NCI-H2171 (cell line): ENCODE measurements at regions not wholly inside any gene's neighbourhood (a gene's known extent, or its start where the extent isn't known, plus 50 kb on each side); places are given as distances from the start of the nearest gene placed in this dataset.
"Not testable (repeated sequence)": the region's sequence is repeated elsewhere in the genome, so short reads cannot be mapped to it uniquely, and the experiment has no call there.

Experiments used
- DNase-seq: peaks from one replicate; lab custom pipeline; 2025; lab: John Stamatoyannopoulos, UW

DNA sequence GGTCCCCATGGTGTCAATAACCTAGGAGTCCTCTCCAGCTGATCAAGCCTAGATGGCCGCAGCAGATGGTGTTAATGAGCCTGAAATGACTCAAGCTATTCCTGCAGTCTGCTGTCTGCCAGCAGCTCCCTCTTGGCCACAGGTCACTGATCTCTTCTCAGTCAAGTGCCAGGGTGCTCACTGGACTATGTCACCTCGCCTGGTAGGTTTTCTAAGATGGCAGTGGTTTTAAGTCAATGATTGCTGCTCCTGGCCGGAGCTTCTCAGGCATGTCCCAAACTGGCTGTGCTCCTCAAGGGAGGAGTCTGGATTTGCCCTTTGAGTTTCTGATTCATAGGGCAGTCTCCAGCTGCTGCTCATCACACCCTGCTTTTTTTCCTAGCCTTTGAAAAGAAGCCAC, 58.6 kb upstream of the SHISA6 start:
- DNase-seq, result no peak

DNA sequence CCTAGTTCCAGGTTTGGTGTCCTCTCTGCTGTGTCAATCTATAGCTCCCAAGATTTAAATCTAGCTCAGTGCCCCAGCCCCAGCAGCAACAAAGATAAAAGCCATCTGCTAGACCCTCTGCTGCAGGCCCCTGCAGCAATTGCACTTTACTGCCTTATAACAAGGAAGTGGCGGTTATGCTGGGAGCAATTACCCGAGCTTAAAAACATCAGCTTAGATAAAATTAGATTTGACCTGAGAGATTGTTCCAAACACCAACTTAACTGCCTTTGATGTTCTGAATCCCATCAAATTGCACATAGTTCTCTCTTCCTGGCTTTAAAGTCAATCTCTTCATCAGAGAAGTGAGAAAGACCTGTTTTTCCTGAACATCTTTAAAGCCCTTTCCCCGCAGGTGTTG, 62.4 kb upstream of the SHISA6 start:
- no peak for DNase-seq

DNA sequence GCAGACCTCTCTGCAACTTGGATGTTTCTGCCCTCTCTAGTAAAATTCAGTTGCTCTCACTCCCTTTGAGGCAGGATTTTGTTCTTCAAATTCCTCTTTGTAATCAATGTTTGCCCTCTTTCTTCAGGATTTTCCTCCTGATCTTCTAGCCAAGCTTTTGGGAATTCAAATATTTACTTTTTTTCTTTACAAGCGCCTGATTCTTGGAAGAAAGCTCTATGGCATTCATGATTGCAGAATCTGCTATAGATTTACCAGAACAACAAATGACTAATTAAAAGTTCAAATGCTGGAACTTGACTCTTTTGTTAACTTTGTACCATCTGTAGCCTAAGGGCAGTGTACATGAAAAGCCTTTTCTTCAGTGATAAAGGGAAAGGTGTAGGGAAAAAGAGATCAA, 63.7 kb upstream of the SHISA6 start:
- no peak for DNase-seq

DNA sequence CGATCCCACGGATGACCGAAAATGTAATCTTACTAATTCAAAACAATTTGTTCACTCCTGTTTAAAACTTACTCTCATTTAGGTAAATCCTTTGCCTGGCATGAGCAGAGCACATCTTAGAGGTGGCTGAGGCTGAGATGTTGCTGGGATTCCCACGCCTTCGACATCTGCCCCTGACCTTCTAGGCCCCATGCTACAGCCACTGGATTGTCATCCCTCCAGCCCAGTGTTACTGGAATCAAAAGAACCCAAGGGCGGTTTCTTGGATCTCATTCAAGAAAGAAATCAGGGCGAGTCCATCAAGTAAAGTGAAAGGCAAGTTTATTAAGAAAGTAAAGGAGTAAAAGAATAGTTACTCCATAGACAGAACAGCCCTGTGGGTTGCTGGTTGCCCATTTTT, 64.5 kb upstream of the SHISA6 start:
- DNase-seq, result no peak

DNA sequence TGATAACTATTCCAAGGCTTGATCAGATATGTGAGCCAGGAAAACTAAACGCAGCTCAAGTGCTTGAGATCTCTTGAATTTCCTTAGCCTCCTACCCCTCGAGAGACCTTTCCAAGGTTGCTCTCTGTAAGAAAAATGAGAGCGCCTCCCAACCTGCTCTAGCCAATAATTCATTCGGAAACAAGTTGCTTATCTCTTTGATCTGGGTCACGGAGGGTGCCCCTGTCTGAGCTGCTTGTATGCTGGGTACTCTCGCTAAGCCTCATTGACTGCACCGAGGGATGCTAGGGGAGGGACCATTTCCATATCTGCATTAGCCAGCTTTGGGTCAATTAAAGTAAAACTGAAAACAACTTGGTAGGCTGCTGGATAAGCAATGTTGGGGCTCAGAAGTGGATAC, 70.1 kb upstream of the SHISA6 start:
- DNase-seq, result no peak

DNA sequence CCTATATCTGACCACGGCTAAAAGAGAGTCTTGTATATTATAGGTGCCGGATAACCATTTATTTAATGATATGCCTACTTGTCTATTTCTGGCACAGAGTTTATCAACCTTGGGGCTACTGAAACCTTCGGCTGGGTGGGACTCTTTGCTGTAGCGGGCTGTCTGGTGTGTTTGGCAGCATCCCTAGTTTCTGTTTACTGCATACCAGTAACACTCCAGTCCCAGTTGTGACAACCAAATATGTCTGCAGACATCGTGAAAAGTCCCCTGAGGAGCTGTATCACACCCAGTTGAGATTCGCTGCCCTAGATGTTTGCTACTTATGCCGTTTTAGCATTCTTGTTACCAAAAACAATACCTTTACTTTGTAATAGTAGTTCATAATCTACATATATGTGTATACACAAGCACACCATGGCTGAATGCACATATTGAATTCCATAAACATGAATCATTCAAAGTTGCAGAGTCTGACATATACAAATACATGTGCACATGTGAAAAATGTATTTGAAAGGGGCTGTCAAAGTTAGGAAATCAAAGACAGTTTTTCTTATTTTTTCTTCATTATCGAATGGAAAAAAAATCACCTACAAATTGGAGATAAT, 89.1 kb upstream of the SHISA6 start:
- DNase-seq, result no peak

DNA sequence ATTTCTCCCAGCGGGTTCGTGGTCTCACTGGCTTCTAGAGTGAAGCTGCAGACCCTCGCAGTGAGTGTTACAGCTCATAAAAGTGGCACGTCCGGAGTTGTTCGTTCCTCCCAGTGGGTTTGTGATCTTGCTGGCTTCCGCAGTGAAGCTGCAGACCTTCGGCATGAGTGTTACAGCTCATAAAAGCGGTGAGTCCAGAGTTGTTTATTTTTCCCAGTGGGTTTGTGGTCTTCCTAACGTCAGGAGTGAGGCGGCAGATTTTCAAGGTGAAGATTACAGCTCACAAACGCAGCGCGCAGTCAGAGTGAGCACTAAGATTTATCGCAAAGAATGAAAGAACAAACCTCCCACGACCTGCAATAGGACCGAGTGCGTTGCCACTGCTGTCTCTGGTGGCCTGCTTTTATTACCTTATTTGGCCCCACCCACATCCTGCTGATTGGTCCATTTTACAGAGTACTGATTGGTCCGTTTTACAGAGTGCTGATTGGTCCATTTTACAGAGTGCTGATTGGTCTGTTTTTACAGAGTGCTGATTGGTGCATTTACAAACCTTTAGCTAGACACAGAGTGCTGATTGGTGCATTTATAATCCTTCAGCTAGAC, 90.0 kb upstream of the SHISA6 start:
- not testable (repeated sequence) for DNase-seq

DNA sequence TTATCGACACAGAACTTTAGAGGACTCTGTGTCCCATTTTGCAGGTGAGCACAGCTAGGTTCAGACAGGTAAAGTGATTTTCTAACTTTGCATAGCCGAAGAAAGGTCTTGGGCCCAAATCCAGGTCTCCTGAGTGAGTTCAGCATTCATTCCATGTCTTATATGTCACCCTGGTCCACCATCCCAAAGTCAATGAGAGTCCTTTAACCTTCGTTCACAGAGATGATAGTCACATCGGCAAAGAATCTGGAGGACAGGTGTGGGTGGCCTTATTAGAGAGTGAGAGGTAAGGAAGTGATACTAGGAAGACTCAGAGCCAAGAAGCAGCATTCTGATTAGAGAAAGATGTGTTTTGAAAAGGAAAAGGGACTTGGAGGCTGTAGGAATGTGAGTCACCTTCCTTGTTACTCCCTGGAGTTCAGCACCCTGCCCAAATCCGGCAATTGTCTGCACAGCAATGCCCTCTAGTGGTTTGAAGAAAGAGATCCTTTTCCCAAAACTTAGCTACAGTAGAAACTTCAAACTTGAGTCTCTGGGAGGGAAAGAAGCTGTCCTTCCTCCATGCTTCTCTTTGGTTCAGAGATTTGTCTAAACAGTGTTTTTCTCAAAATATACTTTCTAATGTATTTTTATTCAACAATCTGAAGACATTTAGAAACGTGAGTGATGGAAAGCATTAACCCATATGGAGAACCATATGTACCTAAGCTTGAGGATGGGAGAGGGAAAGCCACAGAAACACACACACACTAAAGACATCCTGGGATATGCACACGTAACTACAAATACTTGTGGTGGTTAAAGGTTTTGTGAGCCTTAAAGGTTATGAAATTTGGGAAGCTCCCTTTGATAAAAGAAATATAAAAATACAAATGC, 96.4 kb upstream of the SHISA6 start:
- no peak for DNase-seq

DNA sequence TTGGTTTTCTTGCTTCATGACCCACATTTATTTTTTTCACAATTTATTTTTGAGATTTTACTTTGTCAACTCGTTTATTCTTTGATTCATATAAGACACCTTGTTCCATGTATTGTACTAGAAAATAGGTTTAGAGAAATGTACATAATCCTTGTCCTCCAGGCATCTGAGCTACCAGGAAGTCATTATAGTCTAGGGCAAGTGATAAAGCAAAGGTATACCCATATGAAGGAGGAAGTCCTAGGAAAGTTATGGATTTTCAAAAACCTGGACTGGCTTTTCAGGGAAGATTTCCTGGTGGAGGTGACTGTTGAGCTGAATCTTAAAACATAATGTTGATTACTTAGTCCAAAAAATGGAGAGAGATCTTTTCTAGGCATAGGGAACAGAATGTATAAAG, 98.8 kb upstream of the SHISA6 start:
- no peak for DNase-seq

DNA sequence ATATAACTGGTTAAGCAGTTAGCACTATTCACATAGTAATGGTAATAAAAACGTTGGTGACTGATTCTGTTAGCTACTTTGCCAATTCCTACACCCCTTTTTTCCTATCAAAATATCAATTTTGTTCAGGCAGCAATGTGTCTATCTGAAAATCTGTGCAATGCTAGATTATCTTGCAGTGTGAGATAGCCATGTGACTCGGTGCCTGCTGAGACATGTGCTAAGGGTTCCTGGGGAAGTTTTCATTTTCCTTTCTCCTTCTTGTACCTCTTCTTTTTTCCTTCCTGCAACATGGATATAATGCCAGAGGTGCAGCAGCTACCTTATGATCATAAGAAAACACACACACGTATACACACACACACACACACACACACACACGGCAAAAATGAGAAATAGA, 100.5 kb upstream of the SHISA6 start:
- DNase-seq, result no peak

DNA sequence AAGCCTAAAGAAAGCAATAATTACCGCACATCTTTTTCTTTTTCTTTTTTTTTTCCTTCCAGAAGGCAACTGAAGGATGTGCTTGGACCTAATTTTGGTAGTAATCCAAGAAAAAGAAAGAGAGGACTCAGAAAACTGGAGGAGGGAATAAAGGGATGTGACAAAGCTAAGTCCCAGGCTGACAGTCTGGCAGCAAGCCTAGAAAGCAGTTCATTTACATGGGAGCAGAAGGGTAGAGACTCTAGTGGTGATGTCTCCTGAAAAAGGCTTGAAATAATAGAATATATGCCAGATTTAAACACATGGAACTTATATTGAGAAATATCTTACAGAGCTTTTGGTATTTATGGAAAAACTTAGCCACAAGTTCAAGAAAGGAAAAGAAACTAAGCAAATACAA, 101.0 kb upstream of the SHISA6 start:
- DNase-seq, result no peak

DNA sequence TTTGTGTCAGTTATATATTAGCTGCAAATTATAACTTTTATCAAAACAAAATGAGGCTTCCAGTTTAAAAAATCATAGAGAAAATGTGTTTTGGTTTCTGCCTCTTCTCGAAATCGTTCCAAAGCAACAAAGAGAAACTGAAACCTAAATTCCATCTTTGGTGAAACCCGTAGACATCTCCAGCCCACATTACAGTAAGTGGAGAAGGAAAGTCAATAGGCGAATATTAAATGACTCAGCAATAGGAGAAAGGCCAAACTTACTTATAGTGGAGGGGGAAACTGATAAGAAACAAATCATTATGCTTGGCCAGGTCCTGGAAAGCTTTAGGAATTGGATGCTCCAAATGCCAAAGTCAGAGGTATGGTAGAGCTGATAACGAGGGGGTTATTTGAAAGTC, 103.0 kb upstream of the SHISA6 start:
- DNase-seq, result no peak

DNA sequence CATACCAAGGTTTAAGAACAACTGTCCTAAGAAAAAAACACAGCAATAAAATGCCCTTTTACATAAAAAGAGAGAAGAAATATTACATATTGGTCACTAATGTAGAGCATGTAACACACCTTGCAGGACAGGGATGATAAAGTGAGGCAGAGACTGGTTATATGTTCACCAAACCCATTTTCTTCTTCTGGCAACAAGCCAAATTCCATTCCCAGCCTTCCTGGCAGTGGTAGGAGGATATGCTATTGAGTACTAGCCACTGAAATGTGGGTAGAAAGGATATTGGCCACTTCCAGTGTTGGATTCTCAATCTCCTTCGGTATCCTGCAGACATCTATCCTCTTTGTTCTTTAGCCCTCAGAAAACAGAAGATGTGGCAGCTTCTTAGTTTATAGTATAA, 105.2 kb upstream of the SHISA6 start:
- no peak for DNase-seq

DNA sequence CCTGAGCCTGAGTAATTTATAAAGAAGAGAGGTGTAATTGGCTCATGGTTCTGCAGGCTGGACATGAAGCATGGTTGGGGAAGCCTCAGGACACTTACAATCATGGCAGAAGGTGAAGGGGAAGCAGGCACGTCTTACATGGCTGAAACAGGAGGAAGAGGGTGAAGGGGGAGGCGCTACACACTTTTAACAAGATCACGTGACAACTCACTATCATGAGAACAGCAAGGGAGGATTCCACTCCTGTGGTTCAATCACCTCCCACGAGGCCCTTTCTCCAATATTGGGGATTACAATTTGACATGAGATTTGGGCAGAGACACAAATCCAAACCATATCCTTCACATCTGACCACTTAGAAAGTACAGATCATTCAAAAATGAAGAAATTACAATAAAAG, 110.6 kb upstream of the SHISA6 start:
- DNase-seq, result no peak

DNA sequence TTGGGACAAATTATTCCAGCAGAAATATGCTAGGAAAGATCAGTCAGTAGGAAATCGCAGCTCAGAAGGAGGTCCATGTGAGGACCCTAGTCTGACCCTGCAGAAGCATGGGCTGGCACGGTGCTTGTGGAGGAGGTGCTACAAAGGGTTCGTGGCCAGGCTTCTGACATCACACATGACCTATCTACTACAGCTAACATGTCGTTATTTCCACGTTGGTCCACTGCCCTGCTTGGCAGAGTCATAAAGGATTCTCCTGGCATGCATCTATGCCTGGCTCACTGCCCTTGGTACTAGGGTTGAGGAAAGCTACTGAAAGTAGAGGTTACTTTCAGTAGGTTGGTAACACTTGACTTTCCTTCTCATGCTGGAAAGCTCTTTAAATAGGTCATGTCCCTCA, 118.1 kb upstream of the SHISA6 start:
- no peak for DNase-seq

DNA sequence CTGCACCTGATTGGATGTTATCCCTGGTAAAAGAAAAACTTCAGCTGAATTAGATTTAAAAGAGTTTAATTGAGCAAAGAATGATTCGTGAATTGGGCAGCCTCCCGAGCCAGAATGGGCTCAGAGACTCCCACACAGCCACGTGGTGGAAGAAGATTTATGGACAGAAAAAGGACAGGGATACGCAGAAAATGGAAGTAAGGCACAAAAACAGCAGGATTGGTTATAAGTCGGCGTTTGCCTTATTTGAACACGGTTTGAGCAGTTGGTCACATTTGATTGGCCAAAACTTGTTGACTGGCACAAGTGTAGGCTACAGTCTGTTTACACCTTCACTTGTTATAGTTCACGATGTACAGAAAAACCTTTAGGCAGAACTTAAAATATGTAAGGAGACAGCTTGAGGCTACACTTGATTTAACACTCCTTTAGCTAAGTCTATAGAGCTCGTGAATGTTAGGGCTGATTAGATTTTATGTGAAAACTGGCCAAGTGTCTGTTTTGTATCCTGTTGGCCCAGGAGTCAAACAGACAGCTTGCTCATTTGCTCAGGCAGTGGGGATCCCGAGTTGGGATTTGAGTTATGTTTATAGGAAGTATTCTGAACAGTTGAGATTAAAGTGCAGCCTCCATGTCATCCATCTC, 119.5 kb upstream of the SHISA6 start:
- DNase-seq, result no peak

DNA sequence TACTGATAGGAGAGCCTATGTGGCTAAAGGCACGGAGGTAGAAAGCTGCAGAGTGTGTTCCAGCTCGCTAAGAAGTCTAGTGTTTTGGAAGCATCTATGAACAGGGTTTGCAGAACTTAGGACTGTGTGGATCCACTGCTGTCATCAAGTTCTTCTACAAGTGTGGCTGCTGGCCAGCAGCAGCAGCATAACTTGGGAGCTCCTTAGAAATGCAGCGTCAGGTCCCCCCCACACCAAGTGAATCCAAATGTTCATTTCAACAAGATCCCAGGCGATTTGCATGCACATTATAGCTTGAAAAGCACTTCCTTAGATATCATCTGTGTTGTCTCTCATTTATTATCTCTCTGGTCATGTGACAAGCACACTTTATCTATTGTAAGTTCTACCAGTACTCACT, 131.9 kb upstream of the SHISA6 start:
- no peak for DNase-seq

DNA sequence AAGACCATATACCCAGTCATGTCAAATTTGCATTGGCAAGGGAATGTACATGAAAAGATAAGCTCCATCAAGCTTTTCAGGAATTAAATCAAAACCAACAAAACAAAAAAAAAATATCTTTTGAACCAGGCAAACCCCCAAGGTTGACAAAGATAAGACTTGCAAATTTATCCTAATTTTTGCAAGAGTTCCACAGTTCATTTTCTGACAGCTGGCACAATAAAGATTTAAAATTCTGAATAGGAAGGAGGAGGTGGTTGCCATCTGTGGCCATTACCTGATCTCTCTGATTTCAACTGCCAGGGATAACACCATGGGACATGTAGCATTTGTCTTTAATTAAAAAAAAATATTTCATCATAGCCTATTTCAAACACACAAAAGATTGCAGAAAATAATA, 135.9 kb upstream of the SHISA6 start:
- DNase-seq, result no peak

DNA sequence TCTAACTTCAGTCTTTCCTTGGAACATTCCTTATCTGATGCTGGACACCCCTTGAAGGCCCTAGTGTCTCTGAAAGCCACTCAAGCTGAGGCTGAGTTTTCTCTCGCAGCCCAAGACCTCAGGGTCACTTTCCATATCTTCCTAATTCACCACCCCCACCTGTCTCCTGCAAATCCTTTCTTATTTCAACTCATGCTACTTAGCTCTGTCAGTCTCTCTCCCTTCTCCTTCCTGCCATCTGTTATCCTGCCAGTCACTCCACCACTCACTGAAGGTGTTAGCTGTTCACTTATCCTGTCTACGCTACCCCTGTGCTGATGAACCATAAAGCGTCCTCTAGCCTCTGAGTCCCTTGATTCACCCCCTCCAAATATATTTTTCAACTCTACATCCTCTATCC, 143.9 kb upstream of the SHISA6 start:
- DNase-seq, result no peak

DNA sequence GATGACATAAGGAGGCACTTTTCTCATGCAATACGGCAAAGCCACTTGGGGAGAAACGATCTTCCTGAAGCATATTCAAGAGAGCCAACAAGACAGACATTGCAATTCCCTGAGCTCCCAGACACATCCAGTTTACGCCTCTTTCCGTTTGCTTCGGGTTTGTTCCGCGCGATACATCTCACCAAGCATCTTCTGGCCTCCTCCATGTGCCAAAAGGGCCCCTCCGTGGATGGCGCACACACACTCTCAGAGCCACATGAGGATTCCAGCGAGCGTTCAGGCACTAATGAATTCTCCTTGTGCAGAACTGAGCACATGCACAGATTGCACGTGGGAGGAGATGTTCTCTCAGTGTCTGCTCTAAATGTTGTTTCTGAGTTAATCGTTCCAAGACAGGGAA, 146.7 kb upstream of the SHISA6 start:
- DNase-seq, result no peak

DNA sequence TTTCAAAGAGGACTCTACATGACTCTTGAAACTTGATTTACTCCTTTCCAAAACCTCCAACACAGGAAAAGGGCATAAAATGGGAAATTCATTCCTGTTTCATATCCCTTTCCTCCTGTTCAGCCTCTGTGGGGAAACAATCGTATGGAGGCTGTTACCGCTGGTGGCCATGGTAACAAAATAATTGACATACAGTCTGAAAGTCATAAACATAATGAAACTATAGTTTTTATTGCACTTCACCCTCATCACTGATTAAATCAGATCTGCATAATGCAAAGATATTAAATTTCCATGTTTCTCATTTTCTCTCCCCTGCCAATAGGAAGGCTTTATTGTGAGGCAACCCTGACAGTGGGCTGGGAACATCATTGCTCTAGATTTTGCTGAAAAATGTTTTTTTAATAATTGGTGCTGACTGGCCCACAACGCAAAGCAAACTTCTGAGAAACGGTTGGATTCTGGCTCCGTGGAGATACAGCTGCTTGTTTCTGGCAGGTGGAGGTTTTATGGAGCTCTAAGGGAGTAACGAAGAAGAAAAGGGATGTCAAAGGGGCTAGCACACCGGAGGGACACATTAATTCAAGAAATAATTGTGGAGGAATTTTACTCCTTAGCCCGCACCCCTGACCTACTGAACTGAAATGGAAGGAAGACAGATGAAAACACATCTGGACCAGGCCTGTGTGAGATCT, 154.2 kb upstream of the SHISA6 start:
- DNase-seq, result no peak

DNA sequence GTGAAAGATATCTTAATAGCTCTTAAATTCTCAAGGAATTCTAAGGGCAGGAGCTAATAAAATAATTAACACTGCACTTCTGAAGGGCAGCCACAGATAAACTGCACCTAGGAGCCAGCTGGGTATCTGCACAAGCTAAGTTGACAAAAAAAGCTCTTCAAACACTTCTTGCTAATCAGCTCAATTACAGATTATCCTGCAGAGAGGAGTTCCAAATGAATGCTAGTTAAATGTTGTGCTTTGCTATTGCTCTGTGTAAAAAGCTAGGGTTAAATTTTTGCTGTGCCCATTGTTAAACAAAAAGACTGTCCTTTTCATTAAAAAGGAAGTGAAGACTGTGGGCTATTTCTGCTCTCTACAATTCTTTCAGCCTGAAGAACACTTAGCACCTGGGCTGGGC, 158.5 kb upstream of the SHISA6 start:
- no peak for DNase-seq
